Non-pigmented ciliary epithelial cell (primary cell): ENCODE measurements at regions not wholly inside any gene's neighbourhood (a gene's known extent, or its start where the extent isn't known, plus 50 kb on each side); places are given as distances from the start of the nearest gene placed in this dataset.
A peak's percentile ranks its signal among the peaks of the same experiment; 100 is the strongest.

ENCODE experiments used
- DNase-seq: peaks from one replicate; pipeline ENCODE4 v3.0.0-alpha.2; 2010; ENCODE audit warnings: low read depth

- no peak for DNase-seq
These were observed 155.9 kb upstream of the HMCN1 start for GRCh38 chr1:185578293-185578692.

GRCh38 chr1:185574139-185574875 is 159.9 kb upstream of the HMCN1 start:
- no peak for DNase-seq

- DNase-seq: no peak
These were observed 160.5 kb upstream of the HMCN1 start for GRCh38 chr1:185573677-185574076.

DNA sequence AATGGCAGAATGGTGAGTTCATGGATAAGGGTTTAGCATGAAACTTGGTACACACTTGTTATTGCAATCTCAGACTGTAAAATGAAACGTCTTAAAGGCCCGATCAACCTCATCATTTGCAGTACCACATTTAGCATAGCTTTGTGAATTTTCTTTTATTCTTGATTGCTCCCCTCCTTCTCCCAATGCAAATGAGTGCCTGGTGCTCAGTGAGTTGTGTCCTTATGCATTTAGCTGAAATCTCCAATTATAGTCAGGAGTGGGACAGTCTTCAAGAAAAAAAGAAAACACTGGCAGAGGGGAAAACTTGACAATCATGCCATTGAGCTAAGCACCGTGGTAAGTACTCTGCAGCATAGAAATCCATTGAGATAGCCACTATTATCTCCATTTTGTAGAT is 161.0 kb upstream of the HMCN1 start:
- no peak for DNase-seq

DNA sequence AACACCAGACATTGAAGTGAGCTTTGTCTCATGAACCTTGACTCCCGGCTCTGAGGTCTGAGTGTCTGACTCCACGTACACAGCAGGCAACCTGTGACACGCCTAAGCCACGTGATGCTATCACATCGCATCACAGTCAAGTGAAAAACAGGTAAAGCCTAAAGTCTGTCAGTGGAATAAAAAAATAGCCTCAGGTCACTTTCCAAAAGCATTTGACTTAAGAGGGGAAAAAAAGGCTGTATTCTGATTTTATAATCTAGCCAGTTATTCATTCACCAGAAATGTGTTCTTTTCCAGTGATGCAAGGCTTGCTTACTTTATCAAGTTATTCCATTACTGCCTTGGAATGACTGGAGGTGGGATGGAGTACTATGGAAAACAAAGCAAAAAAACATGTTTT is 163.2 kb upstream of the HMCN1 start:
- no peak for DNase-seq

DNA sequence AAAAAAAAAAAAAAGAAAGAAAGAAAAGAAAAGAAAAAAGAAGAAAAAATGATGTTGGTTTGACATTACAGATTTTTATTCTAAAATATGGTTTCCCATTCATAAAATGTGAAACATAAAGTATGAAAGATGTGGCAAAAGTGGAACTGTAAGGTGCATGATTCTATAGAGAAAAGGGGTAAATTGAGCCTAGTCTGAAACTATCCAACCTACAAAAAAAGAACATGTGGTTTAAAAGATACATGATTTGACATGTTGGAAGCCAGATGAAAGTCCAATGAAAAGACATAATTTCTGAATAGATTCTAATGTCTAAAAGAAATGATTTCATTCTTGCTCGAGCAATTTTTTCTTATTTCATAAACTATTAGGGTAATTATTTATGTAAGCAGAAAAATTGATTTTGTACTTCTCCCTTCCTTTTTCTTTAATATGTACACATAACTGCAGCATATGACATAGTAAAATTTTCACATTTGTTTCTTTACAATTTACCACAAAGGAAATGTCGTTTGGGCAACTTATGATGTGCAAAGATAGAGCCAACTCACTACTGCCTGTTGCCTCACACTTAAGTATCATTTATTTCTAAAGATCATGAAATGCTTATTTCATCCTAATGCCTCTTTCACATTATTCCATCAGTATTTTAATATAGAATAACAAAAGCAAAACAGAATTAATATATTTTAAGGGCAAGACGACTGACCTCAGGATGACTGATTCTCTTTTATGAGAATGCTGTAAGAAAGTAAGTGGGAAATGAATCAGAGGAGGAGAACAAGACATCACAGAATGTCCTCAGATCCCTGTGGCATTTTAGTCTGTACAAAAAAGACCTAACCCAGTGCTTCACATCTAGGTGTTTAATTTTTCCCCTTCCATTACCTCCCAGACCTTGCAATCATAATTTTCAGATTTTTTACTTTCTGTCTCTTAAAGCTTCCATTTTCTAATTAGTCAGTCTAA is 165.8 kb upstream of the HMCN1 start:
- no peak for DNase-seq

DNA sequence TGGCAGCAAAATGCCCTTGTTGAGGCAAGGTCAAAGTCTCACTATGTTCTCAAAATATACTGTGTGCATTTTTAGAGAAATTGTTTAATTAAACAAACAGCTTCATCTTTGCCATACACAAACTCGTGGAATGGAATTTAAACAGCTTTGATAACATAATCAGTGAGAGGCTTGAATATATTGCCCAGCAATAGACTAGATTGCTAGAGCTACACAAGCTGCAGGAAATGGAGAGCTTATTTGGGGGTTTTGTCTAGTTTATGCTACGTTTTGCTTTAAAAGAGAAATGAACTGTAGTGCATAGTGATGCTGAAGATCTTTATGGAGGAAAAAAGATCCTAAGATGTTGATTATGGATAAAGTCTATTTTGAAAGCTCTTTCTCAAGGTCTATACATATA is 166.8 kb upstream of the HMCN1 start:
- DNase-seq: no peak

DNA sequence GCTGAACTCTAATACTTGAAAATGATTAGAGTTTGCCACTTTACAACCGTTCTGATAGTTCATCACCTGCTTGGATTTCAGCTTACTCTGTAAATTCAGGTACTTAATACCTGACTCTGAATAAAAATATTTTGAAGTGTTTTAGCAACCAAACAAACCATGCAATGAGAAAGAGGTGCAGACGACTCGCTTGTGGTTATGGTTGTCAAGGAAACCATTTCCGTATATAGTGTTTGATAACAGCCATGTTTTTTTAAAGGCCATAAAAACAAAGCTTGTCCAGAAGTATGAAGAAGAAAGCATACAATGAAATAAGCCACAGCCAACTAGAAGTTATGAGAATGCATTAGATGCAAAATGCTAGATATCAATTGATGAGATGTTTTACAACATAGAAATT is 167.2 kb upstream of the HMCN1 start:
- no peak for DNase-seq

GRCh38 chr1:185565302-185565701 is 168.9 kb upstream of the HMCN1 start:
- peak; percentile 79 for DNase-seq

GRCh38 chr1:185564816-185565215 is 169.4 kb upstream of the HMCN1 start:
- no peak for DNase-seq

- DNase-seq: no peak
These were observed 171.5 kb upstream of the HMCN1 start for GRCh38 chr1:185562461-185563359.

DNA sequence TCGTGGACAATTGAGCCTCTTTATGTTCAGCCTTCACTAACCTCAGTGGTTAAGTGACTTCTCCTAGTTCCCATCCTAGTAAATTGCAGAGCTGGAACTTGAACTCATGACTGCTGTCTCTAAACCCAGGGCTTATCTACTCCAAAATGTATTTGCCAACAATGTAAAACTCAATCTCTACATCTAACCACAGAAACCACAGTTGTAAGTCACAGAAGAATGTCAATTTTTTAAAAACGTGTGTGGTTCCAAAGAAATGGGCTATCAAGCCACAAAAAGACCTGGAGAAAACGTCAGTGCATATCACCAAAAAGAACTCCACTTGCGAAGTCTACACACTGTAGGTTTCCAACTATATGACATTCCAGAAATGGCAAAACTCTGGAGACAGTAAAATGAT is 172.6 kb upstream of the HMCN1 start:
- DNase-seq: peak; percentile 76

DNA sequence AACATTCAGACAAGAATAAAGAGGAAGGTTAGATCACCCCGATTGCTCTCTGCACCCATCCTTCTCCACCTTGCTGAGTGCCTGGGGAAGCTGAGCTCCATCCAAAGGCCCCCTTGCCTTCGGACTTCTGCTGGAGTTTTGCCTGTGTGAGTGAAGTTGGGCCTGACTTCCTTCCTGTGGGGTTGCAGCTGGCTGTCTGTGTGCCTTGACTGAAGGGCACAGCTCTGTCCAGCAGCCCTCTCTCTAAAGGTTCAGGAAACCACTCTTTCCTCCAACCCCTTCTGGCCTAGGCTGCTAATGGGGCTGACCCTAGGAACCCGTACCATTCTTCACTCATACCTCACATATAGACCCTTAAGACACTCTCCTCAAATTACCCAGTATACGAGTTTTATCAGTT is 173.4 kb upstream of the HMCN1 start:
- DNase-seq: no peak

- no peak for DNase-seq
These were observed 174.4 kb upstream of the HMCN1 start for GRCh38 chr1:185559684-185560331.

DNA sequence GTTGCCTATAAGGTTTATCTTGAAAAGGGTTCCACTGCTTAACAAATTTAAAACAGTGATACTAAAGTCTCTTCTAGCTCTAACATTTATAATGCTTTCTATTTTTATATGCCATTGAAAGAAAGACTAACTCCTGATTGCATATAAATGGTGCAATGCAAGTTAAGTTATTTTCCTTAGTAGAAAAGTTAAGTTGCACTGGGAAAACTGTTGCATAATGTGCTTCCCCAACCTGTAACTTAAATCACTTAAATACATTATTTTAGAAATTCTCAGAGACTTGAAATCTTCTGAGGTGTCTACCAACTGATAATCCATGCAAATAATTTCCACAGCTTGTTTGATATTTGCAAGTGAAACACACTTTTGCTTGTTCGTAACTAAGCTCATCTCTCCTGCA is 175.0 kb upstream of the HMCN1 start:
- no peak for DNase-seq

- no peak for DNase-seq
These were observed 177.6 kb upstream of the HMCN1 start for GRCh38 chr1:185556561-185556960.

DNA sequence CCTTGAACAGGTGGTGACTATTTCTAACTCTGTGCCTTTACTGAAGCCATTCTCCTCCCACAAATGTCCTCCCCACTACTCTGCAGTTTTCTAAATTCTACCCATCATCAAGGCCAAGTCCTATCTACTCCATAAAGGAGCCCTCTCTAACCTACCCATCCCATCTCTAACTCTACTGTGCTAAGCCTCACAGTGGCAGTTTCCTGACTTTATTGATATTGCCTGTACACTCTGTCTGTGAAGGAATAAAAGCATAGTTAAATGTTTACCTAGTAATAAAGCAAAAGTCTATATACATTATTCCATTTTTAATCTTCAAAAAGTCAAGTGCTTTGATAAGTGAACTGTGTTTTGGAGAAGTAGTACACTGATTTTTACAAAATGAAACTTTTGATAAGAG is 178.4 kb upstream of the HMCN1 start:
- no peak for DNase-seq

DNA sequence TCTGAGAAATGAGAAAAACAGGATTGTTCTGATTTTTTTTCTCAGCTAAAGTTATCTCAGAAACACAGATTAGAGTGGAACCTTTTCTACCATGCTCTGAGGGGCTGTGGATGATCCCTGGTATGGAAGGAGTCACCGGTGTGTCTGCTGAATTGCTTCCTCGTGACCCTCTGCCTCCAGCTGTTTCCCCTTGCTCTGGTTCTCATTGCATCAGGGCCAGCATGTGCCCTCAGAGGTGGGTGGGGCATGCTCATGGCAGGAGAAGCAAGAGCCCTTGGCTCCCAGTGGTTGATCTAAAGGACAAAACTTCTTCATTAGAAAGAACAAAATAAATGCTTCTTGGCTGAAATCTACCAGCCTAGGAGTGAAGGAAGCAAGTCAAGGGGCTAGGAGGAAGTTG is 183.2 kb upstream of the HMCN1 start:
- no peak for DNase-seq

DNA sequence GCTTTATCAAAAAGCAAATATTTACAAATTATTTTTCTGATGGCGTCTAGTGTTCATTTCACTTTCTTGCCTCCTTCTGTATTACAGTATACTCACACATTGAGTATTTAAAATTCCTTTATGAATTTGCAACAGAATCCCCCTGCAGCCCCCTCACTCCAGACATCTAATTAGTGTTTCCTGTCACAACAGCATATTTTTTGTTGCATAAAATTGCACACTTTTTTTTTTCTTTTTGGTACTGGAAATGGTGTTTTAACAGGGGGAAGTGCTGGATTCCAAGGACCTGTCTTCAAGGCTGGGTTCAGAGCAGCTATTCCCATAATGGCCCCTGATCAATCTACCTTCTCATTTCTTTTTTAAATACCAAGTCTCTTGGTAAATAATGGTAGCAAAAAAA is 184.3 kb upstream of the HMCN1 start:
- DNase-seq: no peak

DNA sequence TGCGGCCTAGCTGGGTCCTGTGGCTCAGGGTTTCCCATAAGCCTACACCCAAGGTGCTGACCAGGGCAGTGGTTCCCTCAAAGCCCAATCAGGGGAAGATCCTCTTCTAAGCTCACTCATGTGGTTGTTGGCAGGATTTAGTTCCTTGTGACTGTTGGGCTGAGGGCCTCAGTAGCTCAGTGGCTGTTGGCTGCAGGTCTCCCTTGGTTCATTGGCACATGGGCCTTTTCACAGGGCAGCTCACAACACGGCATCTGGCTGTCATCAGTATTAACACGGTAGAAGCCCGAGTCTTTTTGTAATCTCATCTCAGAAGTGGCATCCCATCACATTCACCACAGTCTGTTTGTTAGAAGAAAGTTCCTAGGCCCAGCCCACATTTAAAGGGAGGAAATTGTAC is 188.2 kb upstream of the HMCN1 start:
- DNase-seq: no peak

DNA sequence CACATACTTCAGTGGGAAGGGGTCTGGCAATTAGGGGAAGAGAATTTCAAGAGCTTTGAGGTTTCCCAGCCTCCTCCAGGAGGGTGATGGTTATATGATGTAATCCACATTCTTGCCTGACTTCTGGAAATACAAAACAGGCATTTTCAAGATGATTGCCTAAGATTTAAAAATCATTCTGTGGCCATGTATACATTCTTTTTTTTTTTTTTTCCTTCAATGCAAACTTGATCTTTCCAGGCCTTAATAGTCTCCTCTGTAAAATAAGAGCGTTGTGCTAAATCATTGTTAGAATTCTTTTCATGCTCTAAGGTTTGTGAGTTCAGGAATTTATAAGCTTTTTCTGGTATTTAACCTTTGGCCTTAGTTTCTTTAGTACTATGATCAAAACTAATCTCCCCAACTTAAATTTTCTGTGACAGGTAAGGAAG is 192.3 kb upstream of the HMCN1 start:
- DNase-seq: no peak

DNA sequence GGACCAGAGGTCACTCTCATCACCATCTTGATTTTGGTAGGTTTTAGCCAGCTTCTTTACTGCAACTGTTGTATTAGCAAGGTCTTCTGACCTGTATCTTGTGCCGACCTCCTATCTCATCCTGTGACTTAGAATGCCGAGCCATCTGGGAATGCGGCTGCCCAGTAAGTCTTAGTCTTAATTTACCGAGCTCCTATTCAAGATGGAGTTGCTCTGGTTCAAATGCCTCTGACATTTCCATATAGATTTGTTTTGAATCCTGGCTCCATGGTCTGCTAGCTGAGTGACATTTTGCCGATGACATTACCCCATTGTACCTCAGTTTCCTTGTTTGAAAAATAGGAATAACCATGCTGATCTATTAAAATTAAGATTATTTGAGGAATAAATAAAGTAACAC is 193.9 kb upstream of the HMCN1 start:
- no peak for DNase-seq
